ENCODE measurements at regions not wholly inside any gene's neighbourhood (a gene's known extent, or its start where the extent isn't known, plus 50 kb on each side); places are given as distances from the start of the nearest gene placed in this dataset.

GRCh38 chr6:22353101-22353500 lies 56.3 kb upstream of the PRL start (continued):
- TF ChIP-seq PRDM15 (CRISPR knock-in tag; IDR thresholded peaks at IDR 0.05) = no peak
- no peak for TF ChIP-seq JAZF1 (CRISPR knock-in tag; IDR thresholded peaks at IDR 0.05)
- TF ChIP-seq, protein P1, sequence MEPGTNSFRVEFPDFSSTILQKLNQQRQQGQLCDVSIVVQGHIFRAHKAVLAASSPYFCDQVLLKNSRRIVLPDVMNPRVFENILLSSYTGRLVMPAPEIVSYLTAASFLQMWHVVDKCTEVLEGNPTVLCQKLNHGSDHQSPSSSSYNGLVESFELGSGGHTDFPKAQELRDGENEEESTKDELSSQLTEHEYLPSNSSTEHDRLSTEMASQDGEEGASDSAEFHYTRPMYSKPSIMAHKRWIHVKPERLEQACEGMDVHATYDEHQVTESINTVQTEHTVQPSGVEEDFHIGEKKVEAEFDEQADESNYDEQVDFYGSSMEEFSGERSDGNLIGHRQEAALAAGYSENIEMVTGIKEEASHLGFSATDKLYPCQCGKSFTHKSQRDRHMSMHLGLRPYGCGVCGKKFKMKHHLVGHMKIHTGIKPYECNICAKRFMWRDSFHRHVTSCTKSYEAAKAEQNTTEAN (CRISPR knock-in tag; IDR thresholded peaks at IDR 0.05) = no peak
- TF ChIP-seq ZNF671 (CRISPR knock-in tag; IDR thresholded peaks at IDR 0.05) = no peak
- no peak for TF ChIP-seq GRHL2 (CRISPR knock-in tag; IDR thresholded peaks at IDR 0.05; ENCODE audit: insufficient replicate concordance, severe bottlenecking)
- TF ChIP-seq ATF3 (CRISPR knock-in tag; conservative IDR thresholded peaks at IDR 0.05) = no peak
- no peak for TF ChIP-seq MYBL2 (CRISPR knock-in tag; IDR thresholded peaks at IDR 0.05)
- no peak for TF ChIP-seq FOXK1 (CRISPR knock-in tag; IDR thresholded peaks at IDR 0.05)
- TF ChIP-seq, protein P2, sequence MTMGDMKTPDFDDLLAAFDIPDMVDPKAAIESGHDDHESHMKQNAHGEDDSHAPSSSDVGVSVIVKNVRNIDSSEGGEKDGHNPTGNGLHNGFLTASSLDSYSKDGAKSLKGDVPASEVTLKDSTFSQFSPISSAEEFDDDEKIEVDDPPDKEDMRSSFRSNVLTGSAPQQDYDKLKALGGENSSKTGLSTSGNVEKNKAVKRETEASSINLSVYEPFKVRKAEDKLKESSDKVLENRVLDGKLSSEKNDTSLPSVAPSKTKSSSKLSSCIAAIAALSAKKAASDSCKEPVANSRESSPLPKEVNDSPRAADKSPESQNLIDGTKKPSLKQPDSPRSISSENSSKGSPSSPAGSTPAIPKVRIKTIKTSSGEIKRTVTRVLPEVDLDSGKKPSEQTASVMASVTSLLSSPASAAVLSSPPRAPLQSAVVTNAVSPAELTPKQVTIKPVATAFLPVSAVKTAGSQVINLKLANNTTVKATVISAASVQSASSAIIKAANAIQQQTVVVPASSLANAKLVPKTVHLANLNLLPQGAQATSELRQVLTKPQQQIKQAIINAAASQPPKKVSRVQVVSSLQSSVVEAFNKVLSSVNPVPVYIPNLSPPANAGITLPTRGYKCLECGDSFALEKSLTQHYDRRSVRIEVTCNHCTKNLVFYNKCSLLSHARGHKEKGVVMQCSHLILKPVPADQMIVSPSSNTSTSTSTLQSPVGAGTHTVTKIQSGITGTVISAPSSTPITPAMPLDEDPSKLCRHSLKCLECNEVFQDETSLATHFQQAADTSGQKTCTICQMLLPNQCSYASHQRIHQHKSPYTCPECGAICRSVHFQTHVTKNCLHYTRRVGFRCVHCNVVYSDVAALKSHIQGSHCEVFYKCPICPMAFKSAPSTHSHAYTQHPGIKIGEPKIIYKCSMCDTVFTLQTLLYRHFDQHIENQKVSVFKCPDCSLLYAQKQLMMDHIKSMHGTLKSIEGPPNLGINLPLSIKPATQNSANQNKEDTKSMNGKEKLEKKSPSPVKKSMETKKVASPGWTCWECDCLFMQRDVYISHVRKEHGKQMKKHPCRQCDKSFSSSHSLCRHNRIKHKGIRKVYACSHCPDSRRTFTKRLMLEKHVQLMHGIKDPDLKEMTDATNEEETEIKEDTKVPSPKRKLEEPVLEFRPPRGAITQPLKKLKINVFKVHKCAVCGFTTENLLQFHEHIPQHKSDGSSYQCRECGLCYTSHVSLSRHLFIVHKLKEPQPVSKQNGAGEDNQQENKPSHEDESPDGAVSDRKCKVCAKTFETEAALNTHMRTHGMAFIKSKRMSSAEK (CRISPR knock-in tag; IDR thresholded peaks at IDR 0.05; ENCODE audit: borderline replicate concordance) = no peak
- TF ChIP-seq TEAD1 (CRISPR knock-in tag; IDR thresholded peaks at IDR 0.05) = no peak
- no peak for TF ChIP-seq E2F5 (CRISPR knock-in tag; IDR thresholded peaks at IDR 0.05)
- TF ChIP-seq ZNF263 (CRISPR knock-in tag; IDR thresholded peaks at IDR 0.05; ENCODE audit: low read depth) = no peak

- peaks cover 9% of the 10 kb centered on the region for H3K36me3 Mint-ChIP-seq
- no peak for ATAC-seq
- POLR2A ChIA-PET = no interaction called here
- H3K27ac Mint-ChIP-seq = no peak overlapping the region
- H3K4me1 Mint-ChIP-seq = no peaks in the 10 kb centered on the region
- peaks cover 22% of the 10 kb centered on the region for H3K9me3 Mint-ChIP-seq
- H3K4me3 Mint-ChIP-seq = no peak overlapping the region
- DNase-seq (ENCODE audit: low spot score) = no peak
- CTCF ChIA-PET = no interaction called here
- H3K27me3 Mint-ChIP-seq (ENCODE audit: low read depth) = no peaks in the 10 kb centered on the region
- TF ChIP-seq NFYB (CRISPR knock-in tag; conservative IDR thresholded peaks at IDR 0.05; ENCODE audit: low read depth) (no peak), E2F4 (CRISPR knock-in tag; IDR thresholded peaks at IDR 0.05; ENCODE audit: borderline replicate concordance, low read depth) (no peak), ZNF416 (CRISPR knock-in tag; IDR thresholded peaks at IDR 0.05) (no peak), ZBTB21 (CRISPR knock-in tag; IDR thresholded peaks at IDR 0.05; ENCODE audit: borderline replicate concordance) (no peak), IRF1 (CRISPR knock-in tag; IDR thresholded peaks at IDR 0.05) (no peak)
- TF ChIP-seq, protein P3, sequence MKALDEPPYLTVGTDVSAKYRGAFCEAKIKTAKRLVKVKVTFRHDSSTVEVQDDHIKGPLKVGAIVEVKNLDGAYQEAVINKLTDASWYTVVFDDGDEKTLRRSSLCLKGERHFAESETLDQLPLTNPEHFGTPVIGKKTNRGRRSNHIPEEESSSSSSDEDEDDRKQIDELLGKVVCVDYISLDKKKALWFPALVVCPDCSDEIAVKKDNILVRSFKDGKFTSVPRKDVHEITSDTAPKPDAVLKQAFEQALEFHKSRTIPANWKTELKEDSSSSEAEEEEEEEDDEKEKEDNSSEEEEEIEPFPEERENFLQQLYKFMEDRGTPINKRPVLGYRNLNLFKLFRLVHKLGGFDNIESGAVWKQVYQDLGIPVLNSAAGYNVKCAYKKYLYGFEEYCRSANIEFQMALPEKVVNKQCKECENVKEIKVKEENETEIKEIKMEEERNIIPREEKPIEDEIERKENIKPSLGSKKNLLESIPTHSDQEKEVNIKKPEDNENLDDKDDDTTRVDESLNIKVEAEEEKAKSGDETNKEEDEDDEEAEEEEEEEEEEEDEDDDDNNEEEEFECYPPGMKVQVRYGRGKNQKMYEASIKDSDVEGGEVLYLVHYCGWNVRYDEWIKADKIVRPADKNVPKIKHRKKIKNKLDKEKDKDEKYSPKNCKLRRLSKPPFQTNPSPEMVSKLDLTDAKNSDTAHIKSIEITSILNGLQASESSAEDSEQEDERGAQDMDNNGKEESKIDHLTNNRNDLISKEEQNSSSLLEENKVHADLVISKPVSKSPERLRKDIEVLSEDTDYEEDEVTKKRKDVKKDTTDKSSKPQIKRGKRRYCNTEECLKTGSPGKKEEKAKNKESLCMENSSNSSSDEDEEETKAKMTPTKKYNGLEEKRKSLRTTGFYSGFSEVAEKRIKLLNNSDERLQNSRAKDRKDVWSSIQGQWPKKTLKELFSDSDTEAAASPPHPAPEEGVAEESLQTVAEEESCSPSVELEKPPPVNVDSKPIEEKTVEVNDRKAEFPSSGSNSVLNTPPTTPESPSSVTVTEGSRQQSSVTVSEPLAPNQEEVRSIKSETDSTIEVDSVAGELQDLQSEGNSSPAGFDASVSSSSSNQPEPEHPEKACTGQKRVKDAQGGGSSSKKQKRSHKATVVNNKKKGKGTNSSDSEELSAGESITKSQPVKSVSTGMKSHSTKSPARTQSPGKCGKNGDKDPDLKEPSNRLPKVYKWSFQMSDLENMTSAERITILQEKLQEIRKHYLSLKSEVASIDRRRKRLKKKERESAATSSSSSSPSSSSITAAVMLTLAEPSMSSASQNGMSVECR (CRISPR knock-in tag; IDR thresholded peaks at IDR 0.05; ENCODE audit: borderline replicate concordance) = no peak
Observed at GRCh38 chr6:22356362-22356940, 59.6 kb upstream of the PRL start.
